Hepatocyte (in vitro differentiated cells): ENCODE measurements at regions not wholly inside any gene's neighbourhood (a gene's known extent, or its start where the extent isn't known, plus 50 kb on each side); places are given as distances from the start of the nearest gene placed in this dataset.
A peak's percentile ranks its signal among the peaks of the same experiment; 100 is the strongest.

Experiments used
- DNase-seq: peaks from one replicate; pipeline ENCODE4 v3.0.0-alpha.2; 2016; ENCODE audit warnings: low spot score
- H2AFZ ChIP-seq: fragments of 200-600 bp; sonication (generic); 2 replicates; pipeline ENCODE4 v1.6.0; 2016; ENCODE audit warnings: antibody characterized with exemption, mild to moderate bottlenecking
- H3K27ac ChIP-seq: fragments of 200-600 bp; sonication (generic); 2 replicates; pipeline ENCODE4 v1.5.1; 2016; ENCODE audit warnings: mild to moderate bottlenecking
- H3K27me3 ChIP-seq: fragments of 200-600 bp; sonication (generic); 2 replicates; pipeline ENCODE4 v1.6.1; 2016
- H3K36me3 ChIP-seq: fragments of 200-600 bp; sonication (generic); replicated peaks from 2 replicates; pipeline ENCODE4 v1.5.1; 2016; ENCODE audit warnings: low read depth; ENCODE audit not compliant: insufficient read depth
- H3K4me1 ChIP-seq: fragments of 200-600 bp; sonication (generic); 2 replicates; pipeline ENCODE4 v1.5.1; 2016; ENCODE audit warnings: mild to moderate bottlenecking, moderate library complexity; ENCODE audit not compliant: insufficient read depth
- H3K4me2 ChIP-seq: fragments of 200-600 bp; sonication (generic); 2 replicates; pipeline ENCODE4 v1.6.0; 2016
- H3K4me3 ChIP-seq: fragments of 200-600 bp; sonication (generic); 2 replicates; pipeline ENCODE4 v1.5.1; 2016; ENCODE audit warnings: mild to moderate bottlenecking
- H3K79me2 ChIP-seq: fragments of 200-600 bp; sonication (generic); 2 replicates; pipeline ENCODE4 v1.6.0; 2017; ENCODE audit warnings: mild to moderate bottlenecking
- H3K9me2 ChIP-seq: fragments of 200-600 bp; sonication (generic); replicated peaks from 2 replicates; pipeline ENCODE4 v1.6.0; 2017; ENCODE audit warnings: mild to moderate bottlenecking; ENCODE audit not compliant: insufficient read depth
- H3K9me3 ChIP-seq: fragments of 200-600 bp; sonication (generic); 2 replicates; pipeline ENCODE4 v1.5.1; 2016; ENCODE audit warnings: low read depth, mild to moderate bottlenecking
- H4K20me1 ChIP-seq: fragments of 200-600 bp; sonication (generic); 2 replicates; pipeline ENCODE4 v1.6.0; 2016; ENCODE audit warnings: mild to moderate bottlenecking; ENCODE audit not compliant: insufficient read depth, poor library complexity, severe bottlenecking
- CTCF ChIP-seq: fragments of 200-600 bp; sonication (generic); IDR thresholded peaks from 2 replicates; pipeline ENCODE4 v1.5.1; 2016; ENCODE audit warnings: antibody characterized with exemption, mild to moderate bottlenecking; ENCODE audit not compliant: poor library complexity
- EZH2 ChIP-seq: fragments of 200-600 bp; sonication (generic); IDR thresholded peaks from 2 replicates; pipeline ENCODE4 v1.6.1; 2016; ENCODE audit warnings: antibody characterized with exemption, mild to moderate bottlenecking, borderline replicate concordance
- EZH2phosphoT487 ChIP-seq: fragments of 200-600 bp; sonication (generic); IDR thresholded peaks from one replicate; pipeline ENCODE4 v1.6.1; 2018; ENCODE audit warnings: antibody characterized with exemption, mild to moderate bottlenecking, low read depth, moderate library complexity; ENCODE audit not compliant: unreplicated experiment, severe bottlenecking
- WGBS: methylation state at CpG from one replicate; pipeline ENCODE4 v1.1.6; 2016; ENCODE audit warnings: low lambda C conversion rate; ENCODE audit errors: missing lambda C conversion rate; 5-methylcytosine and 5-hydroxymethylcytosine counted together

- no peak overlapping the region for H3K27ac ChIP-seq
- H3K9me2 ChIP-seq: no peaks in the 10 kb centered on the region
- H3K4me3 ChIP-seq: no peak overlapping the region
- H3K79me2 ChIP-seq: no peaks in the 10 kb centered on the region
- H3K36me3 ChIP-seq: no peaks in the 10 kb centered on the region
- no peaks in the 10 kb centered on the region for H3K4me1 ChIP-seq
- H4K20me1 ChIP-seq: peaks cover 1% of the 10 kb centered on the region
- H3K27me3 ChIP-seq: no peaks in the 10 kb centered on the region
- DNase-seq: peak; percentile 49
- H3K9me3 ChIP-seq: no peaks in the 10 kb centered on the region
- H2AFZ ChIP-seq: no peak overlapping the region
- WGBS: 15% methylated on average over 6 of the region's 6 CpGs
- TF ChIP-seq EZH2phosphoT487: no peak
- TF ChIP-seq CTCF: peak; percentile 42
- no peak overlapping the region for H3K4me2 ChIP-seq
These were observed 187.9 kb upstream of the STXBP6 start for GRCh38 chr14:25237845-25238244.

DNA sequence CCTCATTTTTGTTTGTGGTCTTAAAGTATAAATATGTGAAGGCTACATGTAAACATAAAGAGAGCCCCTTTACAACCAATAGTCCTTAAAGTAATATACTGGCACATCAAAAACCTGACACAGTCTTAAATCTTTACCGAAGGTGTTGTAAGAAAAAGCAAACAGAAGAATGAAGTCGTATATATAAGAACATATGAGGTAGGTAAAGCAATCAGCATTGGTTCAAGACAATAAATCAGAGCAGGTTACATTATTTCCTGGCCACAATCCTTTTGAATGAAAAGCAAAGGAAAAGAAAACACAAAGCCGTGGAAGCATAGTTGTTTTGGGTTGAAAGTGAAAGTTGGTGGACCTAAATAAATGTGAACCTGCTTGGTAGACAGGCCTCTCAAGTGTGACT is 183.7 kb upstream of the STXBP6 start:
- Histone ChIP-seq H3K79me2 (no peaks in the 10 kb centered on the region), H4K20me1 (peaks cover 3% of the 10 kb centered on the region), H3K9me2 (no peaks in the 10 kb centered on the region), H3K36me3 (no peaks in the 10 kb centered on the region), H3K4me2 (no peak overlapping the region), H3K27ac (no peak overlapping the region), H3K4me3 (no peak overlapping the region), H3K27me3 (no peaks in the 10 kb centered on the region), H3K9me3 (no peaks in the 10 kb centered on the region), H2AFZ (no peak overlapping the region), H3K4me1 (no peaks in the 10 kb centered on the region)
- WGBS: 65% methylated on average over 3 of the region's 3 CpGs
- no peak for DNase-seq
- TF ChIP-seq EZH2 (no peak), CTCF (no peak), EZH2phosphoT487 (no peak)

DNA sequence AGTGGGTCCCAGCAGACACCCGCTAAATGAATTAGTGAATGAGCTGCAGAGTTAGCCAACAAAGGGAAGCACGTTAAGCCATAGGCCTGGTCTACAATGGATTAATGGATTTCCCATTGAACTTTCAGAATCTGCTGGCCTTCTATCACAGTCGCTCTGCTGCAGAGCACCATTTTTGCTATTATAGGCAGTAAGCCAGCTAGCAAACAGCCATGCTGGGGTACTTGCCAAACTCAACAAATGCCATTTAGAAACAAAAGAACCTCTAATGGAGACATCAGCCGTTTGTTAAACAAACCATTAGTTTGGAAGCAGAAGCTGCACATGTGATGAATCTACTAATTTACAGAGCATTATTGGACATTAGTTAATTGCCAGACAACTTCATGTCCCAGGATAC is 181.1 kb upstream of the STXBP6 start:
- H3K9me3 ChIP-seq: no peaks in the 10 kb centered on the region
- H3K4me3 ChIP-seq: no peak overlapping the region
- H3K79me2 ChIP-seq: no peaks in the 10 kb centered on the region
- H4K20me1 ChIP-seq: peaks cover 3% of the 10 kb centered on the region
- TF ChIP-seq EZH2phosphoT487 (no peak), CTCF (no peak), EZH2 (no peak)
- WGBS: 82% methylated on average over 4 of the region's 4 CpGs
- no peak overlapping the region for H3K27ac ChIP-seq
- H2AFZ ChIP-seq: no peak overlapping the region
- no peak for DNase-seq
- H3K4me1 ChIP-seq: no peaks in the 10 kb centered on the region
- no peaks in the 10 kb centered on the region for H3K9me2 ChIP-seq
- H3K4me2 ChIP-seq: no peak overlapping the region
- no peaks in the 10 kb centered on the region for H3K27me3 ChIP-seq
- H3K36me3 ChIP-seq: no peaks in the 10 kb centered on the region

DNA sequence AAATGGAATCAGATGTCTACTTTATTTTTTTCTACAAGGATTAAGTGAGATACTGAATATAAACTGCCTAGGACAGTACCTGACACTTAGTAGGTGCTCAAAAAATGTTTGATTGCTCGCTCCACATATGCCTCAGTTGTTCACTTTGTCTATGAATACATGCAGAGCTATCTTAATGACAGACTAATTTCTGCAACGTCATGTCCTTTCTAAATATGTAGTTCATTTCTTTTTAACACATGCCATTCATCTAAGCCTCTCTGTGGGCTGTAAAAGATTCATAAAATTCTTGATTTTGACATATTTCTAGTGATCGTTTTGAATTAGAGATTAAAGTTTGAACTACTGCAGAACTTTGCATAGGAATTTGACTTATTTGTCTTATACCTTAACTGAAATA is 176.3 kb upstream of the STXBP6 start:
- Histone ChIP-seq H3K27ac (no peak overlapping the region), H3K79me2 (no peaks in the 10 kb centered on the region), H3K36me3 (no peaks in the 10 kb centered on the region), H4K20me1 (no peaks in the 10 kb centered on the region), H3K27me3 (no peaks in the 10 kb centered on the region), H3K4me1 (no peaks in the 10 kb centered on the region), H3K9me2 (no peaks in the 10 kb centered on the region), H3K4me3 (no peak overlapping the region), H3K4me2 (no peak overlapping the region), H2AFZ (no peak overlapping the region), H3K9me3 (no peaks in the 10 kb centered on the region)
- no peak for DNase-seq
- TF ChIP-seq CTCF (no peak), EZH2 (no peak), EZH2phosphoT487 (no peak)
- 61% methylated on average over 3 of the region's 3 CpGs for WGBS
